Karpas-422 (cell line): ENCODE measurements at regions not wholly inside any gene's neighbourhood (a gene's known extent, or its start where the extent isn't known, plus 50 kb on each side); places are given as distances from the start of the nearest gene placed in this dataset.
"Not testable (repeated sequence)": the region's sequence is repeated elsewhere in the genome, so short reads cannot be mapped to it uniquely, and the experiment has no call there.

Experiments used
- DNase-seq: peaks from one replicate; pipeline ENCODE4 v3.0.0-alpha.2; 2015
- H2AFZ ChIP-seq: fragments of 200-600 bp; sonication (generic); 2 replicates; pipeline ENCODE4 v1.6.1; 2014; ENCODE audit warnings: antibody characterized with exemption, low read length, mixed read lengths
- H3K27ac ChIP-seq: fragments of 200-600 bp; sonication (generic); 2 replicates; pipeline ENCODE4 v1.5.1; 2014; ENCODE audit warnings: mild to moderate bottlenecking, low read length, moderate library complexity
- H3K27me3 ChIP-seq: fragments of 200-600 bp; sonication (generic); 2 replicates; pipeline ENCODE4 v1.6.1; 2014; ENCODE audit warnings: low read length, mixed read lengths
- H3K36me3 ChIP-seq: fragments of 200-600 bp; sonication (generic); 2 replicates; pipeline ENCODE4 v1.6.1; 2014; ENCODE audit warnings: low read length, mixed read lengths; ENCODE audit not compliant: insufficient read depth
- H3K4me1 ChIP-seq: fragments of 200-600 bp; sonication (generic); 2 replicates; pipeline ENCODE4 v1.6.1; 2014; ENCODE audit warnings: mild to moderate bottlenecking, low read length, mixed read lengths
- H3K4me2 ChIP-seq: fragments of 200-600 bp; sonication (generic); 2 replicates; pipeline ENCODE4 v1.6.1; 2014; ENCODE audit warnings: low read length, low read depth, mild to moderate bottlenecking; ENCODE audit not compliant: poor library complexity, severe bottlenecking
- H3K4me3 ChIP-seq: fragments of 200-600 bp; sonication (generic); 2 replicates; pipeline ENCODE4 v1.5.1; 2014; ENCODE audit warnings: mild to moderate bottlenecking, antibody characterized with exemption, low read length, mixed read lengths
- H3K79me2 ChIP-seq: fragments of 200-600 bp; sonication (generic); 2 replicates; pipeline ENCODE4 v1.6.1; 2014; ENCODE audit warnings: mild to moderate bottlenecking, low read length, mixed read lengths
- H3K9ac ChIP-seq: fragments of 200-600 bp; sonication (generic); 2 replicates; pipeline ENCODE4 v1.6.0; 2014; ENCODE audit warnings: low read length
- H3K9me2 ChIP-seq: fragments of 200-600 bp; sonication (generic), shearing (Covaris generic); replicated peaks from 2 replicates; pipeline ENCODE4 v1.6.0; 2014; ENCODE audit warnings: mild to moderate bottlenecking, low read length, moderate library complexity; ENCODE audit not compliant: insufficient read depth
- H3K9me3 ChIP-seq: fragments of 300-700, 200-600 bp; sonication (generic); 2 replicates; pipeline ENCODE4 v1.6.1; 2014; ENCODE audit warnings: low read length, mixed read lengths
- H4K20me1 ChIP-seq: fragments of 200-600 bp; sonication (generic); 2 replicates; pipeline ENCODE4 v1.6.1; 2014; ENCODE audit warnings: mild to moderate bottlenecking, antibody characterized with exemption, low read length, low read depth; ENCODE audit not compliant: insufficient read depth

GRCh38 chr14:34088914-34089313 lies 138.0 kb upstream of the EGLN3 start:
- H3K36me3 ChIP-seq, result no peaks in the 10 kb centered on the region
- no peaks in the 10 kb centered on the region for H3K9me2 ChIP-seq
- DNase-seq, result no peak

DNA sequence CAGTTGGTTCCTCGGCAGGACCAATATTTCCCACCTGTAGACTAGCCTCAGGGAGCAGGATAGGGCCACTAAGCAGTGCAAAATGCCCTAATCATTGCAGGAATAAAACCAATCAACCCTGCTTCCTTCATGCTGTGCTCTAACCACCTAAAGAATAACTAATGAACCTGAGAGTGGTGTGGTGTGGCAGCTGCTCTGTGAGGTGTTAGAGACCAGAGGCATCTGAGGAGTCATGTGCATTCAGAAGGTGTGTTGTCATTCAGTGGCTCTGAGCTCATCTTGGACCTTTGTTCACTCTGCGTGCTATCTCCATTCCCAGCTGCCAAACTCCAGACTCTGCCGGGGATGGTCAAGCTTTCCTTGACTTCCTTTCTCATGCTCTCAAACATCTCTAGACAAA lies 136.7 kb upstream of the EGLN3 start:
- Histone ChIP-seq H3K9me3 (no peaks in the 10 kb centered on the region), H3K27ac (no peak overlapping the region), H3K36me3 (no peaks in the 10 kb centered on the region), H3K27me3 (no peaks in the 10 kb centered on the region), H3K4me1 (no peaks in the 10 kb centered on the region), H3K4me2 (no peak overlapping the region), H3K9ac (no peak overlapping the region), H3K9me2 (no peaks in the 10 kb centered on the region), H3K79me2 (no peaks in the 10 kb centered on the region), H4K20me1 (no peaks in the 10 kb centered on the region), H3K4me3 (no peak overlapping the region), H2AFZ (no peak overlapping the region)
- no peak for DNase-seq

More at GRCh38 chr14:34088914-34089313, 138.0 kb upstream of the EGLN3 start:
- H3K4me1 ChIP-seq, result no peaks in the 10 kb centered on the region
- H3K79me2 ChIP-seq, result no peaks in the 10 kb centered on the region
- no peaks in the 10 kb centered on the region for H4K20me1 ChIP-seq
- no peak overlapping the region for H3K4me3 ChIP-seq
- H3K9me3 ChIP-seq, result no peaks in the 10 kb centered on the region
- H3K27me3 ChIP-seq, result no peaks in the 10 kb centered on the region; the same call in 1 of the 2 replicates
- no peak overlapping the region for H3K9ac ChIP-seq
- no peak overlapping the region for H2AFZ ChIP-seq
- H3K4me2 ChIP-seq, result no peak overlapping the region
- no peak overlapping the region for H3K27ac ChIP-seq

GRCh38 chr14:34086223-34086757 lies 135.4 kb upstream of the EGLN3 start:
- Histone ChIP-seq H3K27me3 (no peaks in the 10 kb centered on the region), H3K9ac (no peak overlapping the region), H3K4me3 (no peak overlapping the region), H3K4me1 (no peaks in the 10 kb centered on the region), H3K4me2 (no peak overlapping the region), H3K79me2 (no peaks in the 10 kb centered on the region), H3K9me3 (no peaks in the 10 kb centered on the region), H2AFZ (no peak overlapping the region), H3K36me3 (no peaks in the 10 kb centered on the region), H4K20me1 (no peaks in the 10 kb centered on the region), H3K9me2 (no peaks in the 10 kb centered on the region), H3K27ac (no peak overlapping the region)
- no peak for DNase-seq

DNA sequence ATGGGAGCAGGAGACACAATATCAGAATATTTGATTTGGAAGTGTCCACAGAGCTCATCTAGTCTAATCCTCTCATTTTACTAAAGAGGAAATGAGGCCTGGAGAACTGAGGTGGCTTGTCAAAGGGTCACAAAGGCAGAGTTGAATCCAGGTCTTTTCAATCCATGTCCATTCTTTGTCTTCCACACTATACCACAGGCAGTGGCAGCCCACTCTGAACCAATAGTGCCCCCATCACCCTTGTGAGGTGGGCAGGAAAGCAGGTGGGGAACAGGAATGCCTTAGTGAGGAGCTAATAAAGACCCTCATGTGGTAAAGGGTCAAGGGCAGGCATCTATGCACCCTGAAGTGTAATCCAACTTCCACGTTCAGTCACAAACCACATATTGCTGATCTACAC lies 134.8 kb upstream of the EGLN3 start:
- Histone ChIP-seq H3K27me3 (no peaks in the 10 kb centered on the region), H3K9ac (no peak overlapping the region), H3K36me3 (no peaks in the 10 kb centered on the region), H3K9me2 (no peaks in the 10 kb centered on the region), H4K20me1 (no peaks in the 10 kb centered on the region), H3K9me3 (no peaks in the 10 kb centered on the region), H3K27ac (no peak overlapping the region), H3K4me1 (no peaks in the 10 kb centered on the region), H3K4me2 (no peak overlapping the region), H3K4me3 (no peak overlapping the region), H2AFZ (no peak overlapping the region), H3K79me2 (no peaks in the 10 kb centered on the region)
- DNase-seq, result no peak

GRCh38 chr14:34081576-34082136 lies 130.8 kb upstream of the EGLN3 start:
- Histone ChIP-seq H3K79me2 (no peaks in the 10 kb centered on the region), H3K4me2 (no peak overlapping the region), H3K27ac (no peak overlapping the region), H2AFZ (no peak overlapping the region), H4K20me1 (no peaks in the 10 kb centered on the region), H3K9me3 (no peaks in the 10 kb centered on the region), H3K9me2 (no peaks in the 10 kb centered on the region), H3K36me3 (no peaks in the 10 kb centered on the region), H3K27me3 (no peaks in the 10 kb centered on the region), H3K4me3 (no peak overlapping the region), H3K4me1 (no peaks in the 10 kb centered on the region), H3K9ac (no peak overlapping the region)
- no peak for DNase-seq

DNA sequence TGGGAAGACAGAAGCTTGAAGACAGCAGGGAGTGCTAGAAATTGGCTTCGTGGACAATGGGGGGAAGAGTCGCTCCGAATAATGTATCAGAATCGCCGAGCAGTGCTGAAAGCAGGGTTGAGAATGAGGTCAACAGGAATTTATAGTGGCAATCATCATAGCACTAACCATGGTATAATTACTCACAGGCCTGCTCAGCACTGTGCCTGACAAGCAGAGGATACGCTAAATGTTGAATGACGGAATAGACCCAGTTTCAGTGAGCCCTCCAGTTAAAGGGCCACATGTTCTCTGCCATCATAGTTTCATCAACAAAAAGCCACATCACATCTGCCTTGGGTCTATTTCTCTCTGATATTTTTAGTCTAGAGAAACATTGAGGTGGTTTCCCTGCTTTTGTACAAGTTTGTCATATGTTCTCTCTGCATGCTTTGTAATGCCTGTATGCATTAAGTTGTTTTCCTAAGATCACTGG lies 130.3 kb upstream of the EGLN3 start:
- no peaks in the 10 kb centered on the region for H3K9me3 ChIP-seq
- H3K4me2 ChIP-seq, result no peak overlapping the region
- no peak overlapping the region for H3K4me3 ChIP-seq
- H3K4me1 ChIP-seq, result no peaks in the 10 kb centered on the region
- no peaks in the 10 kb centered on the region for H3K36me3 ChIP-seq
- H3K9ac ChIP-seq, result no peak overlapping the region
- H3K27ac ChIP-seq, result no peak overlapping the region
- H3K27me3 ChIP-seq, result no peaks in the 10 kb centered on the region
- H2AFZ ChIP-seq, result no peak overlapping the region
- no peak for DNase-seq
- H4K20me1 ChIP-seq, result no peaks in the 10 kb centered on the region
- H3K9me2 ChIP-seq, result no peaks in the 10 kb centered on the region
- H3K79me2 ChIP-seq, result no peaks in the 10 kb centered on the region

DNA sequence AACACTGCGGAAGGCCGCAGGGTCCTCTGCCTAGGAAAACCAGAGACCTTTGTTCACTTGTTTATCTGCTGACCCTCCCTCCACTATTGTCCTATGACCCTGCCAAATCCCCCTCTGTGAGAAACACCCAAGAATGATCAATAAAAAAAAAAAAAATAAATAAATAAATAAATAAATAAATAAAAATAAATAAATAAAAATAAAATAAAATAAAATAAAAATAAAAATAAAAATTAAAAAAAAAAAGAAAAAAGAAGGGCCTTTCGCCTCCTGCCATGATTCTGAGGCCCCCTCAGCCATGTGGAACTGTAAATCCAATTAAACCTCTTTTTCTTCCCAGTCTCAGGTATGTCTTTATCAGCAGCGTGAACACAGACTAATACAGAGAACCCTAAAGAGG lies 128.8 kb upstream of the EGLN3 start:
- not testable (repeated sequence) for H2AFZ ChIP-seq, H3K4me2 ChIP-seq, H3K27ac ChIP-seq, H3K4me1 ChIP-seq, H3K4me3 ChIP-seq, DNase-seq, H4K20me1 ChIP-seq, H3K9ac ChIP-seq, H3K9me3 ChIP-seq, H3K27me3 ChIP-seq, H3K36me3 ChIP-seq, H3K79me2 ChIP-seq, H3K9me2 ChIP-seq

DNA sequence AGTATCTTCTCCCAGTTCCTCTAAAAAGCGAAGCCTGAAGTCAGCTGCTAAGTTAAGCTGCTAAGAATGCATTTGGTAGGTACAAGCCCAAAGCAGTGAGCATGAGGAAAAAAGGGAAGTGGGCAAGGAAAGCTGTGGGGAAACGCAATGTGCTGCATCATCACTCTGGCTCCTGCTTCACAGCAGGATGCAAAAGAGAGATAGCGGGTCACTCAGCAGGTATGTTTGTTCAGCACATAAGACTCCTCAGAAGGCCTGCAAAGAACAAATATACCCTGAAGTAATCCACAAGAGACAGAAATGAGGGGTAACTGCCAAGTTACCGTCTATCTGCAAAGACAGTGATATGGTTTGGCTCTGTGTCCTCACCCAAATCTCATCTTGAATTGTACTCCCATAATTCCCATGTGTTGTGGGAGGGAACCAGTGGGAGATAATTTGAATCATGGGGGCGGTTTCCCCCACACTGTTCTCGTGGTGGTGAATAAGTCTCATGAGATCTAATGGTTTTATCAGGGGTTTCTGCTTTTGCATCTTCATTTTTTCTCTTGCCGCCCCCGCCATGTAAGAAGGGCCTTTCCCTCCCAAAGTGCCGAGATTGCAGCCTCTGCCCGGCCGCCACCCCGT lies 127.4 kb upstream of the EGLN3 start:
- H3K4me2 ChIP-seq, result no peak overlapping the region
- H4K20me1 ChIP-seq, result no peaks in the 10 kb centered on the region

More for the DNA sequence above, 127.4 kb upstream of the EGLN3 start:
- H3K9me3 ChIP-seq, result no peaks in the 10 kb centered on the region
- H3K9ac ChIP-seq, result no peak overlapping the region
- H3K36me3 ChIP-seq, result no peaks in the 10 kb centered on the region
- H3K27me3 ChIP-seq, result no peaks in the 10 kb centered on the region
- no peaks in the 10 kb centered on the region for H3K79me2 ChIP-seq
- H3K9me2 ChIP-seq, result no peaks in the 10 kb centered on the region
- no peak overlapping the region for H2AFZ ChIP-seq
- H3K4me3 ChIP-seq, result no peak overlapping the region
- DNase-seq, result no peak
- H3K27ac ChIP-seq, result no peak overlapping the region
- H3K4me1 ChIP-seq, result no peaks in the 10 kb centered on the region
